HCT116 (cell line): ENCODE measurements at regions not wholly inside any gene's neighbourhood (a gene's known extent, or its start where the extent isn't known, plus 50 kb on each side); places are given as distances from the start of the nearest gene placed in this dataset.

Experiments
- ATAC-seq: fragments of 200-7000 bp; cut with Tn5 transposase; 2 replicates; pipeline ENCODE4 v1.9.1; 2020; ENCODE audit warnings: mild to moderate bottlenecking, moderate library complexity
- BruUV-seq: library from RNA; stranded (reverse); fragments of 400-500 nt; replicated peaks from 2 replicates; lab custom pipeline; 2021; lab: Mats Ljungman, UMichigan
- CTCF ChIA-PET: fragments of 300-600 bp; sonication (Branson Sonifier 250); formaldehyde crosslinking; loops from one replicate; lab custom pipeline; 2021; ENCODE audit warnings: antibody characterized with exemption; lab: Charles Lee
- POLR2A ChIA-PET: fragments of 300-600, 350-600 bp; sonication (Branson Sonifier 250); formaldehyde crosslinking; loops from one replicate; lab custom pipeline; 2021; ENCODE audit warnings: antibody characterized with exemption; lab: Charles Lee
- RAD21 ChIA-PET, 2 experiments: fragments of 300-600 bp; sonication (Branson Sonifier 250); formaldehyde crosslinking; loops; one replicate each; lab custom pipeline; 2023; ENCODE audit warnings: low total read pairs in 2 of 2; ENCODE audit not compliant: uncharacterized antibody in 2 of 2, unreplicated experiment in 2 of 2, low non-redundant PET in 1 of 2; lab: Charles Lee
- DNase-seq: peaks from one replicate; pipeline ENCODE4 v3.0.0-alpha.2; 2010; ENCODE audit warnings: low read depth, low spot score
- H2AFZ ChIP-seq: fragments of 200-600 bp; shearing (Covaris generic), sonication (generic); 2 replicates; pipeline ENCODE4 v1.6.1; 2017; ENCODE audit warnings: low read depth, mixed run types, mixed read lengths, antibody characterized with exemption, low read length; ENCODE audit not compliant: poor library complexity, severe bottlenecking
- H3K27ac ChIP-seq: 2 replicates; pipeline ENCODE4 v1.5.1; 2012; ENCODE audit warnings: low read depth, low read length
- H3K27me3 ChIP-seq: fragments of 200-600 bp; sonication (generic); 2 replicates; pipeline ENCODE4 v1.6.1; 2016; ENCODE audit warnings: mixed run types, low read length, mixed read lengths; ENCODE audit not compliant: insufficient read depth
- H3K36me3 ChIP-seq, 2 experiments: fragments of 200-500 bp in 1 of 2; fragments of 200-600 bp in 1 of 2; sonication (Bioruptor generic) in 1 of 2; sonication (generic) in 1 of 2; 2 replicates each; pipeline versions ENCODE4 v1.5.1 to v1.6.1; 2014 to 2016; ENCODE audit warnings: low read length in 2 of 2, inconsistent platforms in 1 of 2, mixed read lengths in 1 of 2, mixed run types in 1 of 2; ENCODE audit not compliant: insufficient read depth in 2 of 2, control insufficient read depth in 1 of 2
- H3K4me1 ChIP-seq, 2 experiments: fragments of 200-600 bp in 1 of 2; sonication (generic) in 1 of 2; 2 replicates each; pipeline versions ENCODE4 v1.5.1 to v1.6.1; 2012 to 2017; ENCODE audit warnings: low read length in 2 of 2, inconsistent platforms in 1 of 2, mild to moderate bottlenecking in 1 of 2, mixed read lengths in 1 of 2, mixed run types in 1 of 2, moderate library complexity in 1 of 2; ENCODE audit not compliant: insufficient read depth in 2 of 2, control insufficient read depth in 1 of 2
- H3K4me2 ChIP-seq: fragments of 200-600 bp; sonication (generic); 2 replicates; pipeline ENCODE4 v1.6.1; 2017; ENCODE audit warnings: mixed run types, low read length, mixed read lengths
- H3K4me3 ChIP-seq, 2 experiments: fragments of 200-600 bp in 1 of 2; sonication (generic) in 1 of 2; replicated peaks in 1 of 2; 2 replicates each; pipeline ENCODE4 v1.5.1; 2011 to 2016; ENCODE audit warnings: low read length in 2 of 2, control low read depth in 1 of 2, low read depth in 1 of 2, mild to moderate bottlenecking in 1 of 2, mixed read lengths in 1 of 2, mixed run types in 1 of 2
- H3K79me2 ChIP-seq: fragments of 200-600 bp; sonication (generic); 2 replicates; pipeline ENCODE4 v1.6.1; 2017; ENCODE audit warnings: mild to moderate bottlenecking, mixed run types, low read length, moderate library complexity, mixed read lengths; ENCODE audit not compliant: insufficient read depth
- H3K9ac ChIP-seq: fragments of 200-600 bp; sonication (generic); 2 replicates; pipeline ENCODE4 v1.6.1; 2016; ENCODE audit warnings: low read length, mixed read lengths
- H3K9me2 ChIP-seq: fragments of 200-600 bp; sonication (generic), shearing (Covaris generic); 2 replicates; pipeline ENCODE4 v1.6.1; 2017; ENCODE audit warnings: mixed run types, mild to moderate bottlenecking, moderate library complexity; ENCODE audit not compliant: insufficient read depth
- H3K9me3 ChIP-seq, 2 experiments: fragments of 200-500 bp in 1 of 2; fragments of 200-600 bp in 1 of 2; sonication (Bioruptor generic) in 1 of 2; sonication (generic) in 1 of 2; 2 replicates each; pipeline ENCODE4 v1.6.1; 2014 to 2017; ENCODE audit warnings: low read length in 2 of 2, mixed read lengths in 2 of 2, inconsistent platforms in 1 of 2, low read depth in 1 of 2, mild to moderate bottlenecking in 1 of 2, mixed run types in 1 of 2, moderate library complexity in 1 of 2; ENCODE audit not compliant: control insufficient read depth in 1 of 2, insufficient read depth in 1 of 2
- H4K20me1 ChIP-seq: fragments of 200-600 bp; sonication (generic), shearing (Covaris generic); 2 replicates; pipeline ENCODE4 v1.6.1; 2017; ENCODE audit warnings: mixed run types, mild to moderate bottlenecking, moderate library complexity; ENCODE audit not compliant: insufficient read depth
- CBX3 ChIP-seq: IDR thresholded peaks from 2 replicates; pipeline ENCODE4 v1.6.1; 2012; ENCODE audit warnings: low read depth
- EZH2 ChIP-seq: fragments of 200-600 bp; sonication (generic); IDR thresholded peaks from 2 replicates; pipeline ENCODE4 v1.6.1; 2017; ENCODE audit warnings: antibody characterized with exemption, mixed run types
- FOSL1 ChIP-seq: IDR thresholded peaks from 2 replicates; pipeline ENCODE4 v1.6.1; 2012; ENCODE audit warnings: low read depth
- JUND ChIP-seq: IDR thresholded peaks from 2 replicates; pipeline ENCODE4 v1.6.1; 2012
- POLR2A ChIP-seq: IDR thresholded peaks from 2 replicates; pipeline ENCODE4 v1.7.0; 2011; ENCODE audit warnings: borderline replicate concordance; ENCODE audit not compliant: insufficient read depth, insufficient read length; ENCODE audit errors: extremely low read depth
- RAD21 ChIP-seq: IDR thresholded peaks from 2 replicates; pipeline ENCODE4 v1.6.1; 2012; ENCODE audit warnings: low read depth, mild to moderate bottlenecking
- SIN3A ChIP-seq: IDR thresholded peaks from 2 replicates; pipeline ENCODE4 v1.6.1; 2012; ENCODE audit warnings: low read depth
- SP1 ChIP-seq: IDR thresholded peaks from 2 replicates; pipeline ENCODE4 v1.6.1; 2012; ENCODE audit warnings: low read depth
- TCF7L2 ChIP-seq: IDR thresholded peaks from 2 replicates; pipeline ENCODE4 v1.7.0; 2011; ENCODE audit warnings: borderline replicate concordance, inconsistent platforms; ENCODE audit not compliant: insufficient read depth, insufficient read length; ENCODE audit errors: extremely low read depth
- YY1 ChIP-seq: IDR thresholded peaks from 2 replicates; pipeline ENCODE4 v1.6.1; 2011; ENCODE audit warnings: low read length, low read depth, moderate library complexity, mild to moderate bottlenecking; ENCODE audit not compliant: insufficient replicate concordance; ENCODE audit errors: extremely low read depth
- ZFX ChIP-seq: fragments of 450-650 bp; IDR thresholded peaks from 2 replicates; pipeline ENCODE4 v1.6.1; 2017
- ZNF274 ChIP-seq: fragments of 200-500 bp; sonication (Bioruptor generic); IDR thresholded peaks from 2 replicates; pipeline ENCODE4 v1.6.1; 2014; ENCODE audit warnings: mild to moderate bottlenecking, low read depth, low read length, inconsistent platforms
- intact Hi-C: fragments of 100-400 bp; cut with micrococcal nuclease; formaldehyde crosslinking; loops from 2 replicates; pipeline ENCODE4 v1.10.0; 2022
- TF ChIP-seq, protein P1 (sequence below), 3 experiments: fragments of 200-600 bp in 1 of 3; sonication (generic) in 1 of 3; IDR thresholded peaks in 2 of 3; conservative IDR thresholded peaks in 1 of 3; 2 replicates each; pipeline ENCODE4 v1.5.1; 2012 to 2017; ENCODE audit warnings: low read depth in 2 of 3, low read length in 2 of 3, antibody characterized with exemption in 1 of 3, borderline replicate concordance in 1 of 3, control low read depth in 1 of 3, mild to moderate bottlenecking in 1 of 3, mixed read lengths in 1 of 3, mixed run types in 1 of 3, moderate library complexity in 1 of 3; ENCODE audit not compliant: insufficient read depth in 1 of 3

DNA sequence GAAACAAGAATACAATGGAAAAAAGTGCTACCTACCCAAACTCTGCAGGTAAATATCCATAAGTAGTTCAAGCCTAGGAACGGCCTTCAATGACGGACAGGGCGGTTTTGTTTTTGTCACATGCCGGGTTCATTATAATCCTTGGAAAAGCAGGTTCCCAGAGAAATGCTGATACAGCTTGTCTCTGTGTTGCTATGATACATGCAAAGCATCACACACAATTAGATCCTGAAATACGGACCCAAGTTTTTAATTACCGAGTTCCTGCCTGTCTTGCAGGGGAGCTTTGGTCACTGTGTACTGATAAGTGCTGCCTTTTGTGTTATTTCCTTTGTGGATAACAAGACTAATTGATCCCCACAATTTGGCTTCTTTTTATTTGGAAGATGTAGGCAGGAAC lies 217.4 kb downstream of the HAPSTR1 start:
- Histone ChIP-seq H3K27ac (no peak overlapping the region), H4K20me1 (no peaks in the 10 kb centered on the region), H3K27me3 (peaks cover 41% of the 10 kb centered on the region), H3K36me3 (no peaks in the 10 kb centered on the region), H3K79me2 (no peaks in the 10 kb centered on the region), H3K9me2 (no peaks in the 10 kb centered on the region), H3K4me1 (no peaks in the 10 kb centered on the region), H3K9me3 (no peaks in the 10 kb centered on the region), H2AFZ (no peak overlapping the region), H3K4me3 (no peak overlapping the region), H3K4me2 (no peak overlapping the region), H3K9ac (no peak overlapping the region)
- BruUV-seq, result no TSS peak
- intact Hi-C loops, result no loop called here
- RAD21 ChIA-PET, result no interaction called here
- no peak for ATAC-seq
- no peak for DNase-seq
- TF ChIP-seq, protein P1, sequence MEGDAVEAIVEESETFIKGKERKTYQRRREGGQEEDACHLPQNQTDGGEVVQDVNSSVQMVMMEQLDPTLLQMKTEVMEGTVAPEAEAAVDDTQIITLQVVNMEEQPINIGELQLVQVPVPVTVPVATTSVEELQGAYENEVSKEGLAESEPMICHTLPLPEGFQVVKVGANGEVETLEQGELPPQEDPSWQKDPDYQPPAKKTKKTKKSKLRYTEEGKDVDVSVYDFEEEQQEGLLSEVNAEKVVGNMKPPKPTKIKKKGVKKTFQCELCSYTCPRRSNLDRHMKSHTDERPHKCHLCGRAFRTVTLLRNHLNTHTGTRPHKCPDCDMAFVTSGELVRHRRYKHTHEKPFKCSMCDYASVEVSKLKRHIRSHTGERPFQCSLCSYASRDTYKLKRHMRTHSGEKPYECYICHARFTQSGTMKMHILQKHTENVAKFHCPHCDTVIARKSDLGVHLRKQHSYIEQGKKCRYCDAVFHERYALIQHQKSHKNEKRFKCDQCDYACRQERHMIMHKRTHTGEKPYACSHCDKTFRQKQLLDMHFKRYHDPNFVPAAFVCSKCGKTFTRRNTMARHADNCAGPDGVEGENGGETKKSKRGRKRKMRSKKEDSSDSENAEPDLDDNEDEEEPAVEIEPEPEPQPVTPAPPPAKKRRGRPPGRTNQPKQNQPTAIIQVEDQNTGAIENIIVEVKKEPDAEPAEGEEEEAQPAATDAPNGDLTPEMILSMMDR (IDR thresholded peaks at IDR 0.05 in 2 of 3, conservative IDR thresholded peaks at IDR 0.05 in 1 of 3; ENCODE audit: borderline replicate concordance in 1 of 3, insufficient read depth in 1 of 3, low read depth in 2 of 3, low read length in 2 of 3), result no peak
- TF ChIP-seq FOSL1, result no peak
- no peak for TF ChIP-seq EZH2
- TF ChIP-seq SIN3A, result no peak
- TF ChIP-seq SP1, result no peak
- POLR2A ChIA-PET, result no interaction called here
- CTCF ChIA-PET, result no interaction called here

DNA sequence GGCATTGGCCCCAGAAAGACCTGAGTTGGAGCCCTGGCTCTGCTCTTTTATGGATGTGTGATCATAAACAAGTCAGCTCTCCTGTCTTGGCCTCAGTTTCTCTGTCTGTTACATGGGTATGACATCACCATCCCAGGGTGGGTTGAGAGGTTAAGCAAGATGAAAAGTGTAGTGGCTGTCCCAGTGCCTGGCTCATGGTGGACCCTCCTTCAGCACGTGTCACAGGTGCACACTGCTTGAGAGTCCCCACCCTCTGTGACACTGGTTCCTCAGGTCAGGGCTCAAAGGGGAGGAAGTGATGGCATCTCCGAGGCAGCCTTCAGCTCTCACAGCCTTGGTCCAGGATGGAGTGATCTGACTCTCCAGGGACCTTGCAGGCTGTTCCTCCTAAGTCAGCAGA lies 218.4 kb downstream of the HAPSTR1 start:
- no peak overlapping the region for H3K9ac ChIP-seq
- POLR2A ChIA-PET, result no interaction called here
- no peaks in the 10 kb centered on the region for H3K9me3 ChIP-seq
- H3K27ac ChIP-seq, result no peak overlapping the region
- no peak for TF ChIP-seq ZNF274
- TF ChIP-seq SIN3A, result no peak
- TF ChIP-seq CBX3, result no peak
- TF ChIP-seq POLR2A, result no peak
- TF ChIP-seq RAD21, result no peak
- no peak for TF ChIP-seq YY1
- TF ChIP-seq JUND, result no peak
- TF ChIP-seq, protein P1 (IDR thresholded peaks at IDR 0.05 in 2 of 3, conservative IDR thresholded peaks at IDR 0.05 in 1 of 3; ENCODE audit: borderline replicate concordance in 1 of 3, insufficient read depth in 1 of 3, low read depth in 2 of 3, low read length in 2 of 3), result no peak
- no peak for TF ChIP-seq TCF7L2
- no peak for TF ChIP-seq ZFX
- TF ChIP-seq, all 23 proteins: peak for 0
- Histone ChIP-seq H3K4me1 (no peaks in the 10 kb centered on the region), H2AFZ (no peak overlapping the region), H3K4me2 (no peak overlapping the region), H3K79me2 (no peaks in the 10 kb centered on the region), H3K4me3 (no peak overlapping the region), H3K27me3 (peaks cover 33% of the 10 kb centered on the region), H4K20me1 (no peaks in the 10 kb centered on the region), H3K9me2 (no peaks in the 10 kb centered on the region), H3K36me3 (no peaks in the 10 kb centered on the region)
- BruUV-seq, result no TSS peak
- ATAC-seq (no peak), DNase-seq (no peak)
- ChIA-PET CTCF (no interaction called here), RAD21 (no interaction called here)
- intact Hi-C loops, result no loop called here
